ENCODE measurements at regions not wholly inside any gene's neighbourhood (a gene's known extent, or its start where the extent isn't known, plus 50 kb on each side); places are given as distances from the start of the nearest gene placed in this dataset.

- Histone ChIP-seq H3K79me1 (replicated peaks; ENCODE audit: low read length, poor library complexity, severe bottlenecking) (no peaks in the 10 kb centered on the region), H2AFZ (ENCODE audit: low read depth, low read length) (no peak overlapping the region), H3K23ac (ENCODE audit: low read length in 2 of 2) (no peak overlapping the region), H2AK5ac (ENCODE audit: low read length, severe bottlenecking) (no peak overlapping the region), H3K36me3 (ENCODE audit: control insufficient read depth in 1 of 2, insufficient read depth in 2 of 2, low read depth in 1 of 2, low read length in 2 of 2) (no peaks in the 10 kb centered on the region), H3K4me3 (ENCODE audit: insufficient read depth in 1 of 2, low read depth in 1 of 2, low read length in 2 of 2) (no peak overlapping the region), H3K9me3 (ENCODE audit: control insufficient read depth, low read length) (no peaks in the 10 kb centered on the region), H2BK12ac (ENCODE audit: low read length in 2 of 2) (no peak overlapping the region), H2BK120ac (ENCODE audit: low read depth, low read length) (no peak overlapping the region), H3K18ac (ENCODE audit: low read depth in 1 of 2, low read length in 2 of 2) (no peak overlapping the region), H4K91ac (ENCODE audit: low read length) (no peak overlapping the region), H3K27ac (ENCODE audit: low read length, poor library complexity, severe bottlenecking) (no peak overlapping the region), H3K27me3 (ENCODE audit: control insufficient read depth in 1 of 2, insufficient read depth in 1 of 2, low read length in 2 of 2) (no peaks in the 10 kb centered on the region), H3K4me2 (ENCODE audit: low read length, poor library complexity, severe bottlenecking) (no peak overlapping the region), H3K4me1 (ENCODE audit: control insufficient read depth, insufficient read depth, low read depth, low read length) (peaks cover 1% of the 10 kb centered on the region), H3K14ac (ENCODE audit: low read length in 2 of 2) (no peak overlapping the region), H3K4ac (ENCODE audit: low read depth in 1 of 2, low read length in 2 of 2) (no peak overlapping the region), H4K8ac (ENCODE audit: low read length) (no peak overlapping the region), H2BK5ac (ENCODE audit: low read depth, low read length, poor library complexity, severe bottlenecking) (no peak overlapping the region), H2BK15ac (ENCODE audit: low read depth, poor library complexity, severe bottlenecking) (no peak overlapping the region), H3K9ac (ENCODE audit: low read length) (no peak overlapping the region)
- DNase-seq = no peak
- 80% methylated on average over 1 of the region's 2 CpGs for WGBS
Measured at GRCh38 chr3:66715806-66716205, 215.0 kb upstream of the LRIG1 start.

- H4K91ac ChIP-seq (ENCODE audit: low read length) = no peak overlapping the region
- H3K4me1 ChIP-seq (ENCODE audit: control insufficient read depth, insufficient read depth, low read depth, low read length) = peaks cover 1% of the 10 kb centered on the region
- no peaks in the 10 kb centered on the region for H3K36me3 ChIP-seq (ENCODE audit: control insufficient read depth in 1 of 2, insufficient read depth in 2 of 2, low read depth in 1 of 2, low read length in 2 of 2)
- H3K4ac ChIP-seq (ENCODE audit: low read depth in 1 of 2, low read length in 2 of 2) = no peak overlapping the region
- peak overlapping the region in 1 of 2 experiments; percentile 49 for H3K14ac ChIP-seq (ENCODE audit: low read length in 2 of 2)
- no peak overlapping the region for H3K9ac ChIP-seq (ENCODE audit: low read length)
- H3K79me1 ChIP-seq (replicated peaks; ENCODE audit: low read length, poor library complexity, severe bottlenecking) = no peaks in the 10 kb centered on the region
- no peaks in the 10 kb centered on the region for H3K9me3 ChIP-seq (ENCODE audit: control insufficient read depth, low read length)
- no peak overlapping the region for H2BK12ac ChIP-seq (ENCODE audit: low read length in 2 of 2)
- no peak overlapping the region for H2BK120ac ChIP-seq (ENCODE audit: low read depth, low read length)
- no peak overlapping the region for H3K23ac ChIP-seq (ENCODE audit: low read length in 2 of 2)
- no peak overlapping the region for H3K4me3 ChIP-seq (ENCODE audit: insufficient read depth in 1 of 2, low read depth in 1 of 2, low read length in 2 of 2)
- DNase-seq = no peak
- 85% methylated on average over 5 of the region's 7 CpGs for whole genome bisulfite sequencing
- no peak overlapping the region for H2AK5ac ChIP-seq (ENCODE audit: low read length, severe bottlenecking)
- H3K27ac ChIP-seq (ENCODE audit: low read length, poor library complexity, severe bottlenecking) = no peak overlapping the region
- no peak overlapping the region for H2AFZ ChIP-seq (ENCODE audit: low read depth, low read length)
- no peak overlapping the region for H3K18ac ChIP-seq (ENCODE audit: low read depth in 1 of 2, low read length in 2 of 2)
- H4K8ac ChIP-seq (ENCODE audit: low read length) = no peak overlapping the region
- no peak overlapping the region for H2BK15ac ChIP-seq (ENCODE audit: low read depth, poor library complexity, severe bottlenecking)
- no peak overlapping the region for H2BK5ac ChIP-seq (ENCODE audit: low read depth, low read length, poor library complexity, severe bottlenecking)
- H3K27me3 ChIP-seq (ENCODE audit: control insufficient read depth in 1 of 2, insufficient read depth in 1 of 2, low read length in 2 of 2) = no peaks in the 10 kb centered on the region
- H3K4me2 ChIP-seq (ENCODE audit: low read length, poor library complexity, severe bottlenecking) = no peak overlapping the region
Measured at GRCh38 chr3:66717806-66718205, 217.0 kb upstream of the LRIG1 start.

GRCh38 chr3:66719796-66720356 lies 219.1 kb upstream of the LRIG1 start:
- Histone ChIP-seq H3K79me1 (replicated peaks; ENCODE audit: low read length, poor library complexity, severe bottlenecking) (no peaks in the 10 kb centered on the region), H3K4me2 (ENCODE audit: low read length, poor library complexity, severe bottlenecking) (no peak overlapping the region), H3K4me3 (ENCODE audit: insufficient read depth in 1 of 2, low read depth in 1 of 2, low read length in 2 of 2) (no peak overlapping the region), H3K4me1 (ENCODE audit: control insufficient read depth, insufficient read depth, low read depth, low read length) (peaks cover 3% of the 10 kb centered on the region), H2AFZ (ENCODE audit: low read depth, low read length) (no peak overlapping the region), H2BK12ac (ENCODE audit: low read length in 2 of 2) (no peak overlapping the region), H3K14ac (ENCODE audit: low read length in 2 of 2) (no peak overlapping the region), H2BK15ac (ENCODE audit: low read depth, poor library complexity, severe bottlenecking) (no peak overlapping the region), H4K91ac (ENCODE audit: low read length) (no peak overlapping the region), H3K9ac (ENCODE audit: low read length) (no peak overlapping the region), H3K23ac (ENCODE audit: low read length in 2 of 2) (no peak overlapping the region), H4K8ac (ENCODE audit: low read length) (no peak overlapping the region), H3K9me3 (ENCODE audit: control insufficient read depth, low read length) (no peaks in the 10 kb centered on the region), H3K36me3 (ENCODE audit: control insufficient read depth in 1 of 2, insufficient read depth in 2 of 2, low read depth in 1 of 2, low read length in 2 of 2) (no peaks in the 10 kb centered on the region), H3K27ac (ENCODE audit: low read length, poor library complexity, severe bottlenecking) (no peak overlapping the region), H3K18ac (ENCODE audit: low read depth in 1 of 2, low read length in 2 of 2) (no peak overlapping the region), H3K4ac (ENCODE audit: low read depth in 1 of 2, low read length in 2 of 2) (no peak overlapping the region), H2AK5ac (ENCODE audit: low read length, severe bottlenecking) (no peak overlapping the region), H3K27me3 (ENCODE audit: control insufficient read depth in 1 of 2, insufficient read depth in 1 of 2, low read length in 2 of 2) (no peaks in the 10 kb centered on the region), H2BK120ac (ENCODE audit: low read depth, low read length) (no peak overlapping the region), H2BK5ac (ENCODE audit: low read depth, low read length, poor library complexity, severe bottlenecking) (no peak overlapping the region)
- no peak for DNase-seq
- WGBS = 85% methylated on average over 6 of the region's 6 CpGs

- Histone ChIP-seq H3K14ac (ENCODE audit: low read length in 2 of 2) (no peak overlapping the region), H2BK5ac (ENCODE audit: low read depth, low read length, poor library complexity, severe bottlenecking) (no peak overlapping the region), H3K27ac (ENCODE audit: low read length, poor library complexity, severe bottlenecking) (no peak overlapping the region), H3K9me3 (ENCODE audit: control insufficient read depth, low read length) (no peaks in the 10 kb centered on the region), H3K4me3 (ENCODE audit: insufficient read depth in 1 of 2, low read depth in 1 of 2, low read length in 2 of 2) (no peak overlapping the region), H3K4me1 (ENCODE audit: control insufficient read depth, insufficient read depth, low read depth, low read length) (peaks cover 3% of the 10 kb centered on the region), H2AK5ac (ENCODE audit: low read length, severe bottlenecking) (no peak overlapping the region), H3K4me2 (ENCODE audit: low read length, poor library complexity, severe bottlenecking) (no peak overlapping the region), H3K4ac (ENCODE audit: low read depth in 1 of 2, low read length in 2 of 2) (no peak overlapping the region), H4K8ac (ENCODE audit: low read length) (no peak overlapping the region), H2AFZ (ENCODE audit: low read depth, low read length) (no peak overlapping the region), H3K27me3 (ENCODE audit: control insufficient read depth in 1 of 2, insufficient read depth in 1 of 2, low read length in 2 of 2) (no peaks in the 10 kb centered on the region), H3K18ac (ENCODE audit: low read depth in 1 of 2, low read length in 2 of 2) (no peak overlapping the region), H2BK120ac (ENCODE audit: low read depth, low read length) (no peak overlapping the region), H3K36me3 (ENCODE audit: control insufficient read depth in 1 of 2, insufficient read depth in 2 of 2, low read depth in 1 of 2, low read length in 2 of 2) (no peaks in the 10 kb centered on the region), H3K23ac (ENCODE audit: low read length in 2 of 2) (no peak overlapping the region), H3K9ac (ENCODE audit: low read length) (no peak overlapping the region), H2BK15ac (ENCODE audit: low read depth, poor library complexity, severe bottlenecking) (no peak overlapping the region), H2BK12ac (ENCODE audit: low read length in 2 of 2) (no peak overlapping the region), H4K91ac (ENCODE audit: low read length) (no peak overlapping the region), H3K79me1 (replicated peaks; ENCODE audit: low read length, poor library complexity, severe bottlenecking) (no peaks in the 10 kb centered on the region)
- no peak for DNase-seq
- 62% methylated on average over 2 of the region's 4 CpGs for WGBS
Measured at GRCh38 chr3:66720508-66720907, 219.7 kb upstream of the LRIG1 start.
